Psoas muscle (tissue), 7 donors: ENCODE measurements at regions not wholly inside any gene's neighbourhood (a gene's known extent, or its start where the extent isn't known, plus 50 kb on each side); places are given as distances from the start of the nearest gene placed in this dataset.

Experiments
- ATAC-seq, 4 donors: fragments of 200-7000 bp; cut with Tn5 transposase; one replicate each; pipeline ENCODE4 v1.9.1; 2020; ENCODE audit warnings: moderate library complexity in 3 of 4, mild to moderate bottlenecking in 2 of 4
- DNase-seq, 2 donors: peaks; one replicate each; pipeline ENCODE4 v3.0.0-alpha.2; 2020
- H3K27ac ChIP-seq: fragments of 200-600 bp; one replicate; pipeline ENCODE4 v1.8.0; 2022
- H3K27me3 ChIP-seq, 3 donors: fragments of 200-600 bp in 1 of 3; one replicate each; pipeline versions ENCODE4 v1.6.1 to v1.8.0; 2013 to 2022; ENCODE audit warnings: low read length in 2 of 3, mild to moderate bottlenecking in 2 of 3, moderate library complexity in 1 of 3; ENCODE audit not compliant: insufficient read depth in 3 of 3
- H3K36me3 ChIP-seq, 2 donors: fragments of 200-600 bp in 1 of 2; one replicate each; pipeline versions ENCODE4 v1.6.1 to v1.8.0; 2013 to 2022; ENCODE audit warnings: low read depth in 1 of 2, mild to moderate bottlenecking in 1 of 2, moderate library complexity in 1 of 2; ENCODE audit not compliant: insufficient read depth in 1 of 2
- H3K4me1 ChIP-seq: fragments of 200-600 bp; one replicate; pipeline ENCODE4 v1.8.0; 2022
- H3K4me3 ChIP-seq: fragments of 200-600 bp; one replicate; pipeline ENCODE4 v1.8.0; 2022; ENCODE audit warnings: mild to moderate bottlenecking
- H3K9me3 ChIP-seq: fragments of 200-600 bp; one replicate; pipeline ENCODE4 v1.8.0; 2022
- CTCF ChIP-seq: fragments of 200-600 bp; IDR thresholded peaks from one replicate; pipeline ENCODE4 v1.8.0; 2022; ENCODE audit warnings: antibody characterized with exemption
- WGBS, 3 donors: extraction: QIAGEN DNeasy Blood & Tissue Kit; methylation state at CpG; one replicate each; pipeline versions ENCODE4 v1.1.6 to v1.1.7; 2013; 5-methylcytosine and 5-hydroxymethylcytosine counted together
- intact Hi-C, 2 donors: fragments of 100-400 bp; cut with DNase I; formaldehyde crosslinking; loops; one replicate each; pipeline versions ENCODE4 v1.11.0 to v1.14.2; 2022
- donor health status: healthy with polysubstance abuse.
- donor health status: DM: no; HTN: no; CAD: no; lungs with moderate emphysema.
- donor health status: Bipolar disorder and iron deficiency.
- donor health status: healthy.
- donor health status: DM: yes; HTN: yes; CAD: no.
- donor health status: DM: no; HTN: no; CAD: no.
- donor health status: DM: yes; HTN: yes; CAD: no.

- no peak overlapping the region for H3K27ac ChIP-seq
- H3K4me3 ChIP-seq = no peak overlapping the region
- 73 to 80% (median 74%) methylated on average over 4 of the region's 4 CpGs for WGBS, 3 donors
- H3K27me3 ChIP-seq = no peaks in the 10 kb centered on the region
- H3K36me3 ChIP-seq = no peaks in the 10 kb centered on the region
- no peaks in the 10 kb centered on the region for H3K9me3 ChIP-seq
- ATAC-seq (no peak), DNase-seq (no peak)
- TF ChIP-seq CTCF = no peak
- intact Hi-C loops = no loop called here
- H3K4me1 ChIP-seq = no peaks in the 10 kb centered on the region
Measured at GRCh38 chr2:136392897-136393505, 275.1 kb upstream of the CXCR4 start.

- ATAC-seq = no peak
- TF ChIP-seq CTCF = no peak
- no peaks in the 10 kb centered on the region for H3K27me3 ChIP-seq
- intact Hi-C loops = no loop called here
- WGBS, 3 donors = 75 to 81% (median 81%) methylated on average over 3 of the region's 3 CpGs
- no peaks in the 10 kb centered on the region for H3K36me3 ChIP-seq
- no peak overlapping the region for H3K27ac ChIP-seq
- no peaks in the 10 kb centered on the region for H3K4me1 ChIP-seq
- no peak for DNase-seq
- H3K4me3 ChIP-seq = no peak overlapping the region
- no peaks in the 10 kb centered on the region for H3K9me3 ChIP-seq
Measured at GRCh38 chr2:136389809-136390208, 271.9 kb upstream of the CXCR4 start.

GRCh38 chr2:136386046-136386445 is 268.1 kb upstream of the CXCR4 start:
- no peaks in the 10 kb centered on the region for H3K36me3 ChIP-seq
- no peaks in the 10 kb centered on the region for H3K9me3 ChIP-seq
- 45 to 51% (median 50%) methylated on average over 3 of the region's 3 CpGs for WGBS, 3 donors
- intact Hi-C loops = no loop called here
- TF ChIP-seq CTCF = no peak
- ATAC-seq (peak in 3 of 4 donors; percentile 35 to 64 (median 47)), DNase-seq (no peak)
- H3K27me3 ChIP-seq = no peaks in the 10 kb centered on the region
- no peaks in the 10 kb centered on the region for H3K4me1 ChIP-seq
- no peak overlapping the region for H3K27ac ChIP-seq
- H3K4me3 ChIP-seq = no peak overlapping the region

GRCh38 chr2:136384531-136385303 is 266.8 kb upstream of the CXCR4 start:
- no peak overlapping the region for H3K27ac ChIP-seq
- DNase-seq (no peak), ATAC-seq (peak in 2 of 4 donors; percentile 37 to 56)
- H3K4me3 ChIP-seq = no peak overlapping the region
- intact Hi-C loops = loop anchor here in 1 of 2 donors (5.0 kb wide), 1 partner anchor 467 kb away; no protein-coding TSS in a partner anchor
- peak; percentile 39 for TF ChIP-seq CTCF
- H3K4me1 ChIP-seq = no peaks in the 10 kb centered on the region
- whole genome bisulfite sequencing, 3 donors = 24 to 34% (median 31%) methylated on average over 3 of the region's 3 CpGs
- H3K9me3 ChIP-seq = no peaks in the 10 kb centered on the region
- no peaks in the 10 kb centered on the region for H3K36me3 ChIP-seq
- H3K27me3 ChIP-seq = no peaks in the 10 kb centered on the region
